ENCODE measurements at regions not wholly inside any gene's neighbourhood (a gene's known extent, or its start where the extent isn't known, plus 50 kb on each side); places are given as distances from the start of the nearest gene placed in this dataset.

DNA sequence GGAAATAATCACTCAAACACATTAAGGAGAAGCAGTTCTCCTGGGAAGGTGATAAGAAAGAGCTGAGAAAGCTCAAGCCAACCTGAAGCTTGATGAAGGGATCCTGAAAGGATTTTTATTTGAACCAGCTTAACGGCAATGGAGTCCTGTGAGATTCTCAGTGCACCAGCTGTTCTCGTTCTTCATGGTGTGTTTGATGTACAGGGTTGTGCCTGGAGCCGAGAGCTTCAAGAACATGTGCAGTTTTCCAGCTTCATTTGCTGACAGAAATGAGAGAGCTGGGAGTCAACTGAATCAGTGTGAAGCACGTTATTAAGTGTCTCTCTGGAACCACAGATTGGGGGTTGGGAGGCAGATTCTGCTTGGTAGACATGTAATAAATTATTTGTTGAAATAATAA lies 115.7 kb downstream of the ANKRD50 start:
- DNase-seq = no peak
- H3K27ac ChIP-seq = no peak overlapping the region
- H3K36me3 ChIP-seq (replicated peaks) = no peaks in the 10 kb centered on the region
- TF ChIP-seq, protein P1, sequence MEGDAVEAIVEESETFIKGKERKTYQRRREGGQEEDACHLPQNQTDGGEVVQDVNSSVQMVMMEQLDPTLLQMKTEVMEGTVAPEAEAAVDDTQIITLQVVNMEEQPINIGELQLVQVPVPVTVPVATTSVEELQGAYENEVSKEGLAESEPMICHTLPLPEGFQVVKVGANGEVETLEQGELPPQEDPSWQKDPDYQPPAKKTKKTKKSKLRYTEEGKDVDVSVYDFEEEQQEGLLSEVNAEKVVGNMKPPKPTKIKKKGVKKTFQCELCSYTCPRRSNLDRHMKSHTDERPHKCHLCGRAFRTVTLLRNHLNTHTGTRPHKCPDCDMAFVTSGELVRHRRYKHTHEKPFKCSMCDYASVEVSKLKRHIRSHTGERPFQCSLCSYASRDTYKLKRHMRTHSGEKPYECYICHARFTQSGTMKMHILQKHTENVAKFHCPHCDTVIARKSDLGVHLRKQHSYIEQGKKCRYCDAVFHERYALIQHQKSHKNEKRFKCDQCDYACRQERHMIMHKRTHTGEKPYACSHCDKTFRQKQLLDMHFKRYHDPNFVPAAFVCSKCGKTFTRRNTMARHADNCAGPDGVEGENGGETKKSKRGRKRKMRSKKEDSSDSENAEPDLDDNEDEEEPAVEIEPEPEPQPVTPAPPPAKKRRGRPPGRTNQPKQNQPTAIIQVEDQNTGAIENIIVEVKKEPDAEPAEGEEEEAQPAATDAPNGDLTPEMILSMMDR (IDR thresholded peaks at IDR 0.05; ENCODE audit: low read depth, low read length, missing control alignments) = no peak
- no peaks in the 10 kb centered on the region for H3K27me3 ChIP-seq (replicated peaks)
- H3K4me3 ChIP-seq (ENCODE audit: low read depth, low read length) = no peak overlapping the region
- in situ Hi-C loops (cut with HindIII; ENCODE audit: low pct_ligation_motif_present, low sequenced_read_pairs) = no loop called here

DNA sequence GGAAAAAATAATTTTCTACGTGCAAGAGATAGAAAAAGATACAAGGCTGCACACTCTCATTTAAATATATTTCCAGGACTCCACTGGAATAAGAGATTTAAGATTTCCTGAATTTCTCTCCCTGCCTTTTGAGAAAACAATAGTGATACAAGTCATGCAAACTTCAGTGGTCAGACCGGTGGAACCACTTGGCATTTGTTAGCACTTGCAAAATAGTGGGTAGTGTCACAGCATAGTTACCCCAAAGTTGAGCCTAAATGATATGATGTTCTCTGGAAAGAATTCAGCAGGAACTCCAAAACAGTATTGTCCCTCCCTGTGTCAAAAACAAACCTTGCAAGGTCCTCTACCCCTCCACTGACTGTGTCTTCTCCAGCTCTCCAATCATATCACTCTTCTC lies 102.3 kb downstream of the ANKRD50 start:
- Histone ChIP-seq H3K4me3 (ENCODE audit: low read depth, low read length) (no peak overlapping the region), H3K27ac (no peak overlapping the region), H3K36me3 (replicated peaks) (no peaks in the 10 kb centered on the region), H3K27me3 (replicated peaks) (no peaks in the 10 kb centered on the region)
- no peak for DNase-seq
- in situ Hi-C loops (cut with HindIII; ENCODE audit: low pct_ligation_motif_present, low sequenced_read_pairs) = no loop called here
- TF ChIP-seq, protein P1 (IDR thresholded peaks at IDR 0.05; ENCODE audit: low read depth, low read length, missing control alignments) = no peak

Data from brain microvascular endothelial cell (primary cell).